ENCODE measurements at regions not wholly inside any gene's neighbourhood (a gene's known extent, or its start where the extent isn't known, plus 50 kb on each side); places are given as distances from the start of the nearest gene placed in this dataset.

GRCh38 chr1:189275796-189276195 lies 1201.9 kb downstream of the BRINP3 start:
- TF ChIP-seq CTCF (IDR thresholded peaks at IDR 0.05; ENCODE audit: low read length) (no peak), EZH2 (optimal IDR thresholded peaks at IDR 0.05; ENCODE audit: low read depth, low read length) (no peak), EZH2phosphoT487 (IDR thresholded peaks at IDR 0.05; ENCODE audit: low read length) (no peak)

All from MM.1S (cell line).